Ramos (cell line): ENCODE measurements at regions not wholly inside any gene's neighbourhood (a gene's known extent, or its start where the extent isn't known, plus 50 kb on each side); places are given as distances from the start of the nearest gene placed in this dataset.

Source experiments
- in situ Hi-C: fragments of 300-500 bp; cut with MboI; formaldehyde crosslinking; loops from one replicate; pipeline ENCODE4 v1.14.3; 2022; ENCODE audit warnings: low sequenced_read_pairs; ENCODE audit not compliant: unreplicated experiment

DNA sequence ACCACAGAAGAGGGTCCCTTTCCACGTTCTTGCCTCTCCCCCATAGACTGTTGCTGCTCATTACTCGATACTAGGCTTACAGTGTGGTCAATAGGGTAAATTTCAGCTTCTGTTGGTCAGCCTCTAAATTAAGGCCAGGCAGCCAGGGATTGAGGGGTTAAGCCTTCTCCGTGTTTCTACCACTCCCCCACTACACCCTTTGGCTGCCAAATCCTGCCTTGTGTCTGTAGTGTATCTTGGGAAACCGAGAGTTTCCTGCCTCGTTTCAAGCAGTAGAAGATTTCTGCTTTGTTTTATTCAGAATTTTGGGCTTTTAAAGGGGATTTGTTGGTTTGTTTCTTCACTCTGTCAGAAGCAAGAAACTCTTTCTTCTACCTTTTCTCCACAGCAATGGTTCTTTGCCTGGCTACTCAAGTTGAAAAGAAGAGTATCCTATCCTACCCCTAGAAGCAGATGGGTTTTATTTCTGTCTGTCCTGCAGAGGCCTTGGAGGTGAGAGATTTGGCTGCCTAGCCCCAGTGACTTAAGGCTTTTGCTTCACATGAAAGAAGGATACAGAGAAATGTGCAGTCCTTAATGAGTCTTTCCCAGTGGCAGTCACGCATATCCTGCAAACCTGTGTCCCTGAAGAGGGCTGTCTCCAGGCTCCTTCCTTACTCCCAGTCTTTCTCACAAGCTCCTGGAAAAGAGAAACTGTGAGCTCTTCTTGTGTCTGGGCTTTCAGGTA lies 261.5 kb upstream of the TANK start:
- in situ Hi-C loops: no loop called here

DNA sequence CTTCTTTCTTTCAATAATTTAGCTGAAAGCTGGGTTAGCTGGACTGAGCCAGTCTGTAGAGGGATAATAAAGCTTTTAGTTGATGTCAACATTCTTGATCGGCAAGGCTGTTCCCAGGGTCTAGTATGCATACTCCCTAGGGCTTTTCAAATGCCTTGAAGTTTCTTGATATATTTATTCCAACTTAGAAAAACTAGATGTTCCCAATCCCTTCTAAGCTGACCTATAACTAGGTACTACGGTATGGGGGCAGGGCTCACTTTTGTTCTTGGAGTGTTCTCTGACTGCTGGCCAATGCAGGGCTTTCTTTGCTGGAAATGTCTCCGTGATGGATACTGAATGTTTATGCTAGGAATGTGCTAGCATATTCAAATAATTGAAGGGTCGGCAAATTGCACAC lies 258.6 kb upstream of the TANK start:
- in situ Hi-C loops: no loop called here

DNA sequence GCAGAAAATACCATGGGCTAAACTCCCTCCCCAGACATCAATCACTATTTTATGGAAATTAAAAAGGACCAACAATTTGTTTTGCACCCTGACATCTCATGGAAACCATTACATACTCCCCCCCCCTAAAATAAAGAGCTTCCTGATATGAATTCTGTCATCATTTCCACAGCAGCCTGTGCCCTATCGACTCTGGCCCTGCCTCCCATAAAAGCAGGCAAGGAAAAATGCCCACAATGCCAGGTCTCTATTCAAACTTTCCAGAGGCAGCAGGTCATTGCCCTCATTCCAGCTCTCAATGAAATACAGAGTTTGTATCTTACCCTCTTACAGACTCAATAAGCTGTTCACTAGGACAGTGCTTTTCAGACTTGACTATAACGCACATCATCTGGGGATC lies 254.4 kb upstream of the TANK start:
- in situ Hi-C loops: no loop called here

DNA sequence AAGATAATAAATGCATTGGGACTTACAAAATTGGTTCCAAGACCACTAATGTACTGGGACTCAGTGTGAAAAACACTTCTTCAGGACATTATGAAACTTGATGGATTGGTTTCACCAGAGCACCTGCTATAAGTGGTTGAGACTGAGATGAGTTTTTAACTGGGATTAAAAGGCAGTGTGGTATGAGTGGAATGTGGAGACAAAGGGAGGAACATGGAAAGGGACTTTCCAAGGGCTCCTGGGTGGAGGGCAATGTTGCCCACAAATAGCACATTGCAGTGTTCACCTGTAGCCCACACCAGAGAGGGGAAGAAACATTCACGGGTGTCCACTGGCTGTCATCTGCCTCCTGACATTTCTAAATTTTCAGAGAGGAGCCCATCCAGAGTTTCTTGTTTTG lies 253.3 kb upstream of the TANK start:
- in situ Hi-C loops: no loop called here

DNA sequence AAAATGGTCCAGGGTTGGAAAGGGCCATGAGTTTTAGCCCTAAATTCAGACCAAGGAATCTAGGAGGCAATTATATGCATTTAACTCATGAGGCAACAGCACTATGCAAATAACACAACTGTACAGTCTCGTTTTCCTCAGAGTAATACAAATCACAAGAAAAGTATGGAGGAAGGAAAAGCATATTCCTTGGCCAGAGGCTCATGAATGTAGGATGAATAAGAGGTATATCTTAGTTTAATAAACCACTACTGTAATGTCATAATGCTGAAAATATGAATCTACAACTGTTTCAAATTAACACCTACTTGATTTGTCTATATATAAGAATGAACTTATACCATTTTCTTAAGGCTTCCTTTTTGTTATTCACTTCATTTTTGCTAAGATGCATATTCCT lies 252.5 kb upstream of the TANK start:
- in situ Hi-C loops: no loop called here

DNA sequence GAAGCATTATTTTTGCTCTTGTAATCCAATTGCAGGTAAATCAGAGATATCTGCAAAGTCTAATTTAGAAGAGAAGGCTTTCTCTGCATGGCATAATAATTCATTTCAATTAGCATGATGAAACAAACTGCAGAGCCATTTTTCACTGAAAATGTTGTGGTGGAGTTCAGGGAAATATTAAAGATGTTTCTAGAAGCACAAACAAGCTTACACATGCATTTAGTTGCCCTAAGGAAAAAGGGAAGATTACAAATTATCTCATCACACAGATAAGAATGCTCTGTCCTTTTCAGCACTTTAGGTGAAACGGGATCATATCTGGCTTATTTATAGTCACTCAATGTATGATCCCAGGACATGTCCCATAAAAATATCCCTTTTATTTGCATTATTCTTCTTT lies 252.1 kb upstream of the TANK start:
- in situ Hi-C loops: no loop called here

DNA sequence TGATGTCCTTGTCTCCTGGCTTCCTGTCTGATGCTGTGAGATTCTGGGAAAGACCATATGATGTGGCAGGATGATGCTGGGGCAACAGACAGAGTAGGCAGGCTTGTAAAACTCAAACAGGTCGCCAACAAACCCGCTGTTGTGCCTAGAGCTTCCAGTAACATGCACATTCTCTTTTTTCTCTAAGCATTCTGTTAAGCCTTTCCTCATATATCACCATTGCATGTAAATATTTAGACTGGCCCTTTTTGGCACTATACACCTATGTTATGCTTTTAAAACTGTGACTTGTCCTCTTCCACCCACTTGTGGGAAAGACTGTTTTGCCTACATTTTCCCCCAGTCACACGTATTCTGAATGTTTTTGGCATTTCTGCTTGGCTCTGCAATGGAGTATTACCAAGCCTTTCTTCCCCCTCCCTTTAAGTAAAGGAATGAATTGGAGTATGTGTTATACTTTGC lies 250.4 kb upstream of the TANK start:
- in situ Hi-C loops: no loop called here

DNA sequence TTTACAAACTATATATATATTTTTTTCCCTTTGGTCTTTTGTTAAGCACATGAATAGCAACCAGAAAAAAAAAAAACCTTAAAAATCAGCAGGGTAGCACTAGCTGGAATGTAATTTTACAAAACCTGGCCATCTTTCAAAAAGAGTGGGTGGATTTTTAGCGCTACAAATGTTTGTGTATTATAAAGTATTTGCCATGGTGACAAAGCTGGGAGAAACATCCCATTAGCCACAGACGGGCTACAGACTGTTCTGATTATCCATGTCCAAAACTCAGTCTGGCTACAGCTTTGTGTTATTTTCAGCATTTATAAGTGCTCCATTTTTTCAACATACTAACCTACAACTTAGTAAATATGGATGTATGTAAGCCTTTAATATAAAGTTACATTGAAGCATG lies 249.5 kb upstream of the TANK start:
- in situ Hi-C loops: no loop called here

DNA sequence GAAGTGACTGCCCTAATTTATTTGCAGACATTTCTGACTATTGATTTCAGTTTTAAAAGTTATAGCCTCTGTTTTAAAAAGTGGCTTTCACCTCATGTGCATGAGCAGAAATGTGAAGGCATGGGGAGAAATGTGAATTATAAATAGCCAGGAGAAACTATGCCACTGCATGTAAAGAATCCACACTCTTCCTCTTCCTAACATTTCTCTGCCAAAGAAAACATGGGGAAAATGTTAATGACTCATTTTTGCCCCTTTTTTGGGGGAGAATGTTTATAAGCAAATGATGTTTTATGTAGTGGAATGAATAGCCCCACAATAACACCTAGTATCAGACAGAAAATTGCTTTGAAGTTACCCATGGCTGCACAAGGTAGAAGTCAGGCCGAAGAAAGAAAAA lies 249.0 kb upstream of the TANK start:
- in situ Hi-C loops: no loop called here

DNA sequence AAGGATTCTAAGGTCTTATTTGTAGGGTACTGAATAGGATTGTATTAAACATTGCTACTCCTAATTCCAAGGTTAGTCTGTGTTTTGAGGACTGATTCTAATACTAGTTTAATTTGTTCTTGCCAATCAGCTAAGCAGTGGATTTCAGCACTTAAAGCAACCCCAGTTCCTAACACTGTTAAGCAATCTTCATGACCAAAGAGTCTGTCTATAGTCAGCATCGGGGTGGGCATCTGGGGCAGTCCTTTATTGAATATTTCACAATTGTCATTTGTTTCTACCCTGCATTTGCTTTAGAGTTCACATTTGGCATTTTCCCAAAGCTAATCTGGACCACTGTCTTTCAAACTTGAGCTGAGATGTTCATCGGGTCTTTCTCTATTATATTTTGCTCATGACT lies 248.0 kb upstream of the TANK start:
- in situ Hi-C loops: no loop called here

DNA sequence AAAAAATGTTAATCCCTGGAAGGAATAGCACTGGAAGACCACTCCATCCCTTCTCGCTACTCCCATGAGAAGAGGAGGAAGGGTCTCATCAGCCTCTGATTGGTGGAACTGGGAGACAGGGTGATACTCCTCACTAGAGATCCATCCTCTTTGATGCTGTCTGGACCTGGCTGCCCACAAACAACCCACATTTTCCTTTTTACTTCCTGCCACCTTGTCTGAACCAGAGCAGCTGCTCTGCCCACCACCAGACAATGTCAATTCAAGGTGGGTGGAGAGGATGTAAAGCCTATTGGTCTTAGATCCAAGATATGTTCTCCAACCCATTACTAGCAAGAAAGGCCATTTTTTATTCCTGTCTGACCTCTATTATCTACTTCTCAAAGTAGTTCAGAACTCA lies 246.9 kb upstream of the TANK start:
- in situ Hi-C loops: no loop called here

DNA sequence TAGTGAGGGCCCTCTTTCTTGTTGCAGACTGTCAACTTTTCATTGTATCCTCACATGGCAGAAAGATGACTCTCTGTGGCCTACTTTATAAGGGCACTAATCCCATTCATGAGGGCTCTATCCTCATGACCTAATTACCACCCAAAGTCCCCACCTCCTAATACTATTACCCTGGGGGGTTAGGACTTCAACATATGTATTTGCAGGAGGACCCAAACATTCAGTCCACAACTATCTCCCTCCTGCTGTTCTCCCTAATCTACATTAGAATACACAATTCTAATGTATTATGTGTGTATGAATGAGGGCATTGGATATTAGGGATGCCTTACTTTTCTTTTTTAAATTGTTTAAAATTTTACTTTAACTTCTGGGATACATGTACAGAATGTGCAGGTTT lies 246.0 kb upstream of the TANK start:
- in situ Hi-C loops: no loop called here

DNA sequence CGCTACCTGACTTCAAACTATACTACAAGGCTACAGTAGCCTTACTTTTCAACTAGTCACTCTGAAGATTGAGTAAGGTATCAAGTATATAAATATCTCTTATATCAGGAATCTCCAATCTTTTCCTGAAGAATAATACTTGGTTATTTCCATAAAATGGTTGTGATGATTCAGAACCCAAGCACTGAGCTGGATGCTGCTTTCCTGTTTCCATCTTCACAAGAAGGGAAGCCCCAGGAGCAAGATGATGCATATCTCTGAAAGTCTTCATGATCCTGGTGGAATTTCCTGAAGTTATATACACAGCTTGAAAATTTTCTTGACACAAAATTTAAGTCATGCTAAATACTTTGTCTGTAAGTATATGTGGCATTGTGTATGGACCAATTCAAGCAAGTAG lies 243.9 kb upstream of the TANK start:
- in situ Hi-C loops: no loop called here

DNA sequence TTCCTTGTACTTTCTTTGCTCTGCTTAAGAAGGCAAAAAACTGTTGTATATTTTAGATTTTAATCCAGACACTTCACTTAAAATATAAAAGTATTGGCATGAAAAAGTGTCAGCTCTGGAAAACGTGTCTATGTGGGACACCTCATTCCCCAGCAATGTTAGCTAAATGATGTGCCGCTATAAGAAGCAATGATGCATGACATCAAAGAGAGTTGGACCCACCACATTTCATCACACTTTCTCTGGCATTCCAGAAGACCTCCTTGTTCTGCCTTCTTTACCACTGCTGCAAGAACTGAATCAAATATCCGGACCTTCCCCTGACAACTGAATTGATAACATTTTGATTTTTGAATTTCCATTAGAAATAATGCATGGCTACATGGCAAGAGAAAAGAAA lies 242.4 kb upstream of the TANK start:
- in situ Hi-C loops: no loop called here

DNA sequence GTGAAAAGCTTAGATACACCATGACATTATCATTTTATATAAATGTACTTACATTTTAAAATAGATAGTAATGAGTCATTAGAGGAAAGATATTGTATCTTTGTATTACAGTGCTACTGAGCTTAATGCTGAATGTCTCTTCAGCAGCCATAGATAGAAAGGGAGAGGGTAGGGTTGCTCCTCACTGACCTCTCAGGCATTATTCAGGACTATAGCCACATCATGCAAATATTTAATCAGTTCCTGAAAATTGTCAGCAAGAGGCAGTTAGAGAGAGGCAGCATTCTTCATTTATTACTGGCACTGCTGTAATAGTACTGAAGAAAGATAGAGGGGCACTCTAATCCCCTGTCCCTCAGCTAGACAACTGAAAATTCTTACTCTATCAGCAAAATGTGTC lies 242.0 kb upstream of the TANK start:
- in situ Hi-C loops: no loop called here

DNA sequence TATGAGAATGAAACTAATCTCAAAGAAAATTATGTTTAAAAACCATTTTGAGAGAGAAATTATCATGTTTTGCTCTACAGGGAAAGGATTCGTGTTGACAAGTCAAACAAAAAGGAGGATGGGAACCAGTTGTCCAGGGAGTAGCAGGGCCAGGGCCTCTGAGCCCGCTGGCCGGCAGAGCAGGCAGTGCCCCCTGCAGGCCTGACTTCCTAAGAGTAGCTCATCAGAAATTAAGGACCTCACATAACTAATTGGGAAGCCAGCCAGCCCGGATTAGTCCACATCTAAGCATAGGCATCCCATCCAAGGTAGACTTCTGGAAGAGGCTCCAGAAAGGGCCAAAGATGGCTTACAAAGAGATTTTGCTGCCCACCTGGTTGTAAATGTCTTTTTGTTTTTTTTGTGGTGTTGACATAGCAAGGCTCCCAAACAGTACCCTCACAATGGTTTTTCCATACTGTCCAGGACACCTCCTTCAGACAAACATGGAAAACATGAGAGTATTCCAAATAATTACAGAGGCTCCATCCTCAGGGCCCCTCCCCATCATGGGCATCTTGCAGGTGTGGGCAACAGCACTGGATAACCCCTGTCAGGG lies 241.2 kb upstream of the TANK start:
- in situ Hi-C loops: no loop called here

DNA sequence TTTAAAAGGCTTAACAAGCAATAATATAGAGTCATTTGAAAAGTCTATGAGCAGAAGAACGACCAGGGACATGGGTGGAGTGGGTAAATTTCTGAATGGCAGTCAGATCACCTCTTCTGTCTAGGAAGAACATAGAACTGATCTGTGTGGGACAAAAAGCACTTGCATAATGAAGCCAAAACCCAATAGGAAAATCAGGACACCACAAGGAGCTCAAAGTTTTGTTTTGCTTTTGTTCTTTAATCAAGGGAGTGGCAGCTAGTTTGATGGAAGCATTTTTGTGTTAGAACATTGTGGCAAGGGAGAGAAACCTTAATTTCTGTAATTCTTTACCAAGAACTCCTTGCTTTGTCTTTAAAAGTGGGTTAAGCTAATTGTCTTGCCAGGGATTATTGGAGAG lies 240.2 kb upstream of the TANK start:
- in situ Hi-C loops: no loop called here

DNA sequence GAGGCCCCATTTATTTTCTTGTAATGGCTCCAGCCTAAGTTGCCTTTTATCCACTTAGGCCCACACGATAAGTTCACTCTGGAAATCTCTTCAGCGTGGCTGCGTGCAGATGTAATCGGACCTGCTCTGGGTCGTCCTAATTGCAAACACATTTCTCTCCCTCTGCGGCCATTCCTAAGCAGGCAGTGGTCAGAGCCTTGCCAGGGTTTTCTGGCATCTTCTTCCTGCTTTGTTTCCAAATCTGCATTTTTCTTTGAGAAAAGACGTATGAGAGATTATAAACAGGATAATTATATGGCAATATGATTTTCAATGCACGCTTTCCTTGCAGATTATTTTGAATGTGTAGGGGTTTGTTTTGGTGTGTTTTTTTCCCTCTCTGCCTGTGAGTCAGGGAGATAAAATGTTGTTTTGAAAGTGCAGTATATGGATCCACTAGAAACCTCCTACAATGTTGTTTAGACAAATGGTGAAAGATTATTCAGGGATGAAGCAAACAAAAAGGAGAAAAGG lies 239.4 kb upstream of the TANK start:
- in situ Hi-C loops: no loop called here

DNA sequence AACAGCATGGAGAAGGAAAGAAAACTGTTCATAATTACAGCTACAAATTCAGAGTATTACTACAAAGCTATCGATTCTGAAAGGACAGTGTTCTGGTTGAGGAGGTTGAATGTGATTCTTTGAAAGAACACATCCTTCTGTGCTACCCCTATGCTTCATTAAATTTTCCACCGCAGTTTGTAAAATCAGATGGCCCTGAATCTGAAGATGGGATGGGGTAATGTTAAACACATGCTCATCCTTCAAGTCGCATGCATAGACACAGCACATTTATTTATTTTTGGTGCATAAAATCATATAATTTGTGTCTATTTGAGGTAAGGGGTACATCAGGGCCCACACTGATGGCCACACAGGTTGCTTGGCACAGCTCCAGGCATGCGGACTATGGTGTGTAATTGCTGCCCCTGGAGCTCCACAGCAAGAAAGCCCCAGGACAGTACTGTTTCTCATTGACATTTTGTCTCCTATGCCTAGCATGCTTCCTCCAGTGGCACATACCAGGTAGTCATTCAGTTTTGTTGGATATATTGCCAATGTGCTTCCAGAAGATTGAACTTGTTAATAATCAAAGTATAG lies 238.8 kb upstream of the TANK start:
- in situ Hi-C loops: no loop called here

DNA sequence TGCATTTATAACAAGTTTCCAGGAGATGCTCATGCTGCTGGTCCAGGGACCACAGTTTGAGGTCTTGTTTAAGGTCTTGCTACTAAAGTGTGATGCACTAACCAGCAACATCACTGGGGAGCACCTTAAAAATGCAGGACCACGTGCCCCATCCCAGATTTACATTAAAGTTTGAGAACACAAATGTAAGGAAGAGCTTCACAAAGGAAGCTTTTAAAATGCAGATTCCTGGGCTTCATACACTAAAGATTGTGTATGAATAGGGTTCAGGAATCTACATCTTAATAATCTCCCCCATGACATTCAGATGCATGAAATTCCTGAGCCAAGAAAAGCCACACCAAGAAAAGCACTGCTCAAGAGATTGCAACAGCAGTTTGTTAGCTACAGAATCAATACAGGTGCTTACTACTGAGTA lies 235.3 kb upstream of the TANK start:
- in situ Hi-C loops: no loop called here

DNA sequence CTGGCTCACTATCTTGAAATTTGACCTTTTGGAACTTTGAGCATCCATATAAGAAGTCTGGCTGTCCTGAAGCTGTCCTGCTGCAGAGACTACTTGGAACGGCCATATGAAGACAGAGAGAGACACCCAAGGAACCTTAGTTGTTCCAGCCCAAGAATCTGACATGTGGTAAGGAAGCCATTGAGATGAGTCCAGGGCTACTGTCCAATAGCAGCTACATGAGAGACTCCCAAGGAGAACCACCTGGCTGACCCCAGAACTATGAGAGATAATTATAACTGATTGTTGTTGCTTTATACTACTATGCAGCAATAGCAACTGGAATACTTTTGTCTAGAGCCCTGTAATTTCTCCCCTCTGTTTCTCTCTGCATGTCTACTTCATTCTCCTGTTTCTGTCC lies 234.3 kb upstream of the TANK start:
- in situ Hi-C loops: no loop called here

DNA sequence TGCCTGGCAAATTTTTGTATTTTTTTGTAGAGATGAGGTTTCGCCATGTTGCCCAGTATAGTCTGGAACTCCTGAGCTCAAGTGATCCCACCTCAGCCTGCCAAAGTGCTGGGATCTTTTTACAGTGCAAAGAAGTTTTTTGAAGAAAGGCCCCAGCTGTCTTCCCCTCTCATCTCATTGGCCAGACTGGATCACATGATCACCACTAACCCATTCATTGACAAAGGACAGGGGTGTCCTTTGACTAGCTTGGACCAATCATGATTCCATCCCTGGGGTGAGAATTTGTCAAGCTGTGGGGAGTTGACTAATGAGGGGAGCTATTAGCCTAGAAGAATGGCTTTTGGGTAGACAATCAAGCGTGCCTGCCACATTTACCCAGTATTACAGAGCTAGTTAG lies 232.9 kb upstream of the TANK start:
- in situ Hi-C loops: no loop called here
